Tibial artery (tissue), 4 donors: ENCODE measurements at regions not wholly inside any gene's neighbourhood (a gene's known extent, or its start where the extent isn't known, plus 50 kb on each side); places are given as distances from the start of the nearest gene placed in this dataset.

Experiments
- DNase-seq, 2 donors: peaks; one replicate each; pipeline ENCODE4 v3.0.0-alpha.2; 2019
- H3K27ac ChIP-seq, 2 donors: fragments of 200-600 bp; sonication (generic) in 1 of 2; 1 replicate in 1 of 2; 2 replicates in 1 of 2; pipeline ENCODE4 v1.5.1; 2018 to 2019; ENCODE audit warnings: mild to moderate bottlenecking in 1 of 2
- H3K27me3 ChIP-seq, 2 donors: fragments of 200-600 bp; sonication (generic) in 1 of 2; one replicate each; pipeline versions ENCODE4 v1.5.1 to v1.6.0; 2016 to 2019
- H3K36me3 ChIP-seq, 3 donors: fragments of 200-600 bp; sonication (generic) in 2 of 3; one replicate each; pipeline ENCODE4 v1.5.1; 2016 to 2019; ENCODE audit warnings: mild to moderate bottlenecking in 2 of 3
- H3K4me1 ChIP-seq, 4 donors: fragments of 200-600 bp; sonication (generic) in 2 of 4; 1 replicate in 3 of 4; 2 replicates in 1 of 4; pipeline ENCODE4 v1.5.1; 2016 to 2019
- H3K4me3 ChIP-seq, 2 donors: fragments of 200-600 bp; sonication (generic) in 1 of 2; 1 replicate in 1 of 2; 2 replicates in 1 of 2; pipeline ENCODE4 v1.5.1; 2018 to 2019; ENCODE audit warnings: mild to moderate bottlenecking in 2 of 2
- H3K9me3 ChIP-seq, 3 donors: fragments of 200-600 bp; sonication (generic) in 1 of 3; one replicate each; pipeline ENCODE4 v1.5.1; 2016 to 2019
- intact Hi-C: fragments of 100-400 bp; cut with DNase I; formaldehyde crosslinking; loops from one replicate; pipeline ENCODE4 v1.15.0; 2023; ENCODE audit warnings: low total_unique reads
- TF ChIP-seq, protein P1 (sequence below), 2 experiments: fragments of 200-600 bp in 1 of 2; fragments of 450-650 bp in 1 of 2; IDR thresholded peaks; one replicate each; pipeline ENCODE4 v1.5.1; 2017 to 2019; ENCODE audit warnings: antibody characterized with exemption in 2 of 2, mild to moderate bottlenecking in 1 of 2, moderate library complexity in 1 of 2

GRCh38 chr6:118394106-118394505 is 154.0 kb upstream of the PLN start:
- no peaks in the 10 kb centered on the region for H3K9me3 ChIP-seq
- no peak for DNase-seq
- no peaks in the 10 kb centered on the region for H3K27me3 ChIP-seq
- TF ChIP-seq, protein P1, sequence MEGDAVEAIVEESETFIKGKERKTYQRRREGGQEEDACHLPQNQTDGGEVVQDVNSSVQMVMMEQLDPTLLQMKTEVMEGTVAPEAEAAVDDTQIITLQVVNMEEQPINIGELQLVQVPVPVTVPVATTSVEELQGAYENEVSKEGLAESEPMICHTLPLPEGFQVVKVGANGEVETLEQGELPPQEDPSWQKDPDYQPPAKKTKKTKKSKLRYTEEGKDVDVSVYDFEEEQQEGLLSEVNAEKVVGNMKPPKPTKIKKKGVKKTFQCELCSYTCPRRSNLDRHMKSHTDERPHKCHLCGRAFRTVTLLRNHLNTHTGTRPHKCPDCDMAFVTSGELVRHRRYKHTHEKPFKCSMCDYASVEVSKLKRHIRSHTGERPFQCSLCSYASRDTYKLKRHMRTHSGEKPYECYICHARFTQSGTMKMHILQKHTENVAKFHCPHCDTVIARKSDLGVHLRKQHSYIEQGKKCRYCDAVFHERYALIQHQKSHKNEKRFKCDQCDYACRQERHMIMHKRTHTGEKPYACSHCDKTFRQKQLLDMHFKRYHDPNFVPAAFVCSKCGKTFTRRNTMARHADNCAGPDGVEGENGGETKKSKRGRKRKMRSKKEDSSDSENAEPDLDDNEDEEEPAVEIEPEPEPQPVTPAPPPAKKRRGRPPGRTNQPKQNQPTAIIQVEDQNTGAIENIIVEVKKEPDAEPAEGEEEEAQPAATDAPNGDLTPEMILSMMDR (IDR thresholded peaks at IDR 0.05), result no peak
- intact Hi-C loops, result no loop called here
- no peaks in the 10 kb centered on the region for H3K36me3 ChIP-seq
- peaks cover 0 to 36% (median 8%) of the 10 kb centered on the region in 4 donors for H3K4me1 ChIP-seq
- H3K27ac ChIP-seq, result no peak overlapping the region
- H3K4me3 ChIP-seq, result no peak overlapping the region

- H3K4me1 ChIP-seq, result peaks cover 0 to 37% (median 8%) of the 10 kb centered on the region in 4 donors
- no peak for DNase-seq
- no peak overlapping the region for H3K27ac ChIP-seq
- no peaks in the 10 kb centered on the region for H3K27me3 ChIP-seq
- no peaks in the 10 kb centered on the region for H3K9me3 ChIP-seq
- TF ChIP-seq, protein P1 (IDR thresholded peaks at IDR 0.05), result no peak
- no peak overlapping the region for H3K4me3 ChIP-seq
- intact Hi-C loops, result no loop called here
- H3K36me3 ChIP-seq, result no peaks in the 10 kb centered on the region
These were observed 151.1 kb upstream of the PLN start for GRCh38 chr6:118396969-118397368.

- Histone ChIP-seq H3K4me1 (peaks cover 0 to 37% (median 8%) of the 10 kb centered on the region in 4 donors), H3K27ac (peak overlapping the region in 1 of 2 donors; percentile 8), H3K36me3 (no peaks in the 10 kb centered on the region), H3K4me3 (no peak overlapping the region), H3K27me3 (no peaks in the 10 kb centered on the region), H3K9me3 (no peaks in the 10 kb centered on the region)
- no peak for DNase-seq
- intact Hi-C loops, result no loop called here
- TF ChIP-seq, protein P1 (IDR thresholded peaks at IDR 0.05), result no peak
These were observed 150.2 kb upstream of the PLN start for GRCh38 chr6:118397671-118398465.

- Histone ChIP-seq H3K4me3 (no peak overlapping the region), H3K4me1 (peaks cover 0 to 37% (median 8%) of the 10 kb centered on the region in 4 donors), H3K36me3 (no peaks in the 10 kb centered on the region), H3K9me3 (no peaks in the 10 kb centered on the region), H3K27ac (no peak overlapping the region), H3K27me3 (no peaks in the 10 kb centered on the region)
- intact Hi-C loops, result no loop called here
- no peak for DNase-seq
- TF ChIP-seq, protein P1 (IDR thresholded peaks at IDR 0.05), result no peak
These were observed 148.0 kb upstream of the PLN start for GRCh38 chr6:118400098-118400497.

GRCh38 chr6:118400582-118400981 is 147.5 kb upstream of the PLN start:
- DNase-seq, result no peak
- Histone ChIP-seq H3K36me3 (no peaks in the 10 kb centered on the region), H3K9me3 (no peaks in the 10 kb centered on the region), H3K27ac (no peak overlapping the region), H3K4me1 (peaks cover 0 to 37% (median 8%) of the 10 kb centered on the region in 4 donors), H3K27me3 (no peaks in the 10 kb centered on the region), H3K4me3 (no peak overlapping the region)
- intact Hi-C loops, result no loop called here
- TF ChIP-seq, protein P1 (IDR thresholded peaks at IDR 0.05), result no peak
